ENCODE measurements at regions not wholly inside any gene's neighbourhood (a gene's known extent, or its start where the extent isn't known, plus 50 kb on each side); places are given as distances from the start of the nearest gene placed in this dataset.
"Not testable (repeated sequence)": the region's sequence is repeated elsewhere in the genome, so short reads cannot be mapped to it uniquely, and the experiment has no call there.

GRCh38 chr7:27032839-27033238 lies 63.0 kb downstream of the HOXA1 start:
- DNase-seq (ENCODE audit: low spot score): no peak

DNA sequence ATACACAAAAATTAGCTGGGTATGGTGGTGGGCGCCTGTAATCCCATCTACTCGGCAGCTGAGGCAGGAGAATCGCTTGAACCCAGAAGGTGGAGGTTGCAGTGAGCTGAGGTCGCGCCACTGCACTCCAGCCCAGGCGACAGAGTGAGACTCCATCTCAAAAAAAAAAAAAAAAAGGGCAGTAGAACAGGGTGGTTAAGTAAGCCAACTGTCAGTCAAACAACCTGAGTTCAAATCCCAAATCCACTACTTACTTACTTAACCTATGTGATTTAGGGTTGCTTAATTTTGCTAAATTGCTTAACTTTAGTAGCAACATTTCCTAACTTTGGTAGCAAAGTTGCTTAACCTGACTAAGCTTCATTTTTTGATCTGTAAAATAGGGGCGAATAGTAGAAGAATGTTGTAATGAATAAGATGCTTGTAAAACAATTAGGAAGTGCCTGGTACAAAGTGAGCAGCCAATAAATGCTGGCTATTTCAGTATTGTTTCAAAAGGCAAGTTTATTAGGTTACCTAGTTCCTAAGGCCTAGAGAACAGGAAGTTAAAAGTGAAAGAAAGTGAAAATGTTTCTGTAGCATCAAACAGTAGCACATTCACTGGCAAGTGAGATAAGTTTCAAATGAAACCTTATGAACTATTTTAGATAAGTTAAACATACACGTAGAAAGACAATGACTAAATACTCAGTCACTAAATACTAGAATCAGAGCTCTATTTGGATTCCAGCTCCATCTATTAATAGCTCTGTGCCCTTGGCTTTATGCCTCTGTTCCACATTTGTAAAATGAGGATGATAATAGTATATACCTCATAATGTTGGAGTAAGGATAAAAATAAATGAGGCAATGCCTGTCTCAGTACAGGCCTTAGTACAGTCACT lies 64.3 kb downstream of the HOXA1 start:
- DNase-seq (ENCODE audit: low spot score): peak; percentile 41

DNA sequence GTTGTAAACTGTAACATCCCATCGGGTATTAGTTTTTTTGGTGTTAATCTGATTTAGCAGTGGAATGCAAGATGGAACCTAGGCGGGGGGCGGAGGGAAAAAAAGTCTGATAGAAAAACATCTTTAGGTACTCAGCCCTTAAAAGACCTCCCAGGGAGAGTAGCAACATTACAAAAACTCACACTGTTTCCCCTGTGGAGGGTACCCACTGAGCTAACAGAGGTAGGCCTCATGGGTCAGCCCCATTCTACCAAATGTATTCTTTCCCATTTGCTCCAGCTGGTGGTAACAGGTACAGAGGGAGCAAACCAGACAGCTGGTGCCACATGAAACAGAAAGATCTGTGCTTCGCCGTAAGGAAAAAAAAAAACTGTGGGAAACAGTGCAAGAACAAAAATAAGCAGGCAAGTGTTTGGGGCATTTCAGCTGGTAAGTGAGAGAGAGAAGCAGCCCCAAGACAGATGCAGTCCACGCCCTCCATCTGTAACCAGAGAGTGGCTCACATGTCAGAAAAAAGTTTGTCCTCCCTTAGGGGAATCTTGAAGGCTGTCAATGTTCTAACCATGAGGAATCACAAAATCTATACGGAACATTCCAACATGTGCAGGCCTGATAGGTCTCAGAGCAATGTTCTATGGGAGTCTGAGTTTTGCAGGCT lies 65.3 kb downstream of the HOXA1 start:
- no peak for DNase-seq (ENCODE audit: low spot score)

DNA sequence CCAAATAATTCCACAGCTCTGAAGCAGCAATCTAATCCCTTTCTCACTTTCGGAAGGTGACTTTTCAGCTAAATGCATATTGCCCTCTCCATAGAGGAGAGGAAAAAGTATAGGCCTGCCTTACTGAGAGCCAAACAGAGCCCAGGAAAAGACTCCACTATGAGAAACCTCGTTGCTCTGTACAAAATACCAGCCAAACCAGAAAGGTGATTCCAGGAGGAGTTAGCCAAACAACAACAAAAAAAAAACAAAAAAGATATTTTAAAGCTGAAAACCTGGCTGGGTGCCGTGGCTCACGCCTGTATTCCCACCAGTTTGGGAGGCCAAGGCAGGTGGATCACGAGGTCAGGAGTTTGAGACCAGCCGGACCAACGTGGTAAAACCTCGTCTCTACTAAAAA lies 70.5 kb downstream of the HOXA1 start:
- no peak for DNase-seq (ENCODE audit: low spot score)

DNA sequence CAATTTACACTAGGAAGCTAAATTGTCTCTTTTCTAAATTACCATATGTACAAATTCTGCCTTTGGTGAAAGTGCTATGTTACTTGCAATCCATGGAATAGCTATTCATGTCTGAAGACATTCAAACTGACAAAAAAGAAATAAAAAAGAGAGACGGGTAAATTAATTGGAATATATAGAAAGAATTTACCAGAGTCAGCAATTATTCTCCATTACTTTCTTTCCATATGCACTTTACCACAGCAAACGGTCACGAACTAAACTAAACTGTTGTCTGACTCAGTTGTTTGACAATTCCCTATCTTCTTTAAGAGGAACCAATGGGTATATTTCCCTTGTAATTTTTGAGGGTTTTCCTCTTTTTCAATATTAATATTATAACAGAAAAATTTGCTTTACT lies 85.7 kb downstream of the HOXA1 start:
- no peak for DNase-seq (ENCODE audit: low spot score)

DNA sequence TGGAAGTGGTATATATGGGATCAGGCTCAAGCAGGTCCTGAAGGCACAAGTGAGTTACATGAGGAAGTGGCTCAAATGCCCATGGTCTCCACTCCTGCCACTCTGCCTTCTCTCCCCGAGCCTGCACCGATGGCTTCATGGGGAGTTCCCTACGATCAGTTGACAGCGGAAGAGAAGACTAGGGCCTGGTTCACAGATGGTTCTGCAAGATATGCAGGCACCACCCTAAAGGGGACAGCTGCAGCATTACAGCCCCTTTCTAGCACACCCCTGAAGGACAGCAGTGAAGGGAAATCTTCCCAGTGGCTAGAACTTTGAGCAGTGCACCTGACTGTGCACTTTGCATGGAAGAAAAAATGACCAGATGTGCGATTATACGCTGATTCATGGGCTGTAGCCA lies 95.3 kb downstream of the HOXA1 start:
- no peak for DNase-seq (ENCODE audit: low spot score)

DNA sequence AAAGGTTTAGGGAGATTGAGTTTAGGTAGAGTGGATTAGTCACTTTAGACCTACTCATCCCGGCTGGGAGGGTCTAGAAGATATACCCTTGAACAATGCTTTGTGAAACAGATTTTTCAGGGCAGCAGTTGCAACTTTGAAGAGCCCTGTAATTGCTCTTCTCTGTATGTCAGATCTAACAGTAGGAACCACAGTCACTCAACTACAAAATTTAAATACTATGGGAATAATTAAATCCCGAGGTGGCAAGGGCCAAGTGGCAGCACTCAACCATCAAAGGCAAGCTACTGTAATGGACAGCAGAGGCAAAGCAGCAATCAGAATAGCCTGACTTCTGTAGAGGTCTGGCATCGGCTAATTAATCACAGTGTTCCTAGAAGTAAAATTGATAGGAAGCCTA lies 97.5 kb downstream of the HOXA1 start:
- DNase-seq (ENCODE audit: low spot score): not testable (repeated sequence)

DNA sequence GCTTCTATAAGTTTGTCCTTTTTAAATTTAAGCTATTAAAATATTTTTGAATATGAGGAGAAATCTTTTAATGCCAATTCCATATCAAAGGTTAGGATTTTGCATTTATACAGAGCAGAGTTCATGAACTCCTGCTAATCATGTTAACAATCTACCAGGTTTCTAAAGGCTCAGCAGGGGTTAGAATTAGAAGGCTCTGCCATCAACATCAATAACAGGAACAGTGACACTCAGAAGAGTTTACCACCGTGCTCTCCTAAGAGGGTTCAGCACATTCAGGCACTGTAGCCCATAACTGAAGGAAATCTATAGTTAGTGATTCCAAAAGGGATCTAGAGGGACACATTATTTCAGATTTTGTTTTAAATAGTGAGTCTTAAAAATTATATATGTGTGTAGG lies 100.1 kb downstream of the HOXA1 start:
- no peak for DNase-seq (ENCODE audit: low spot score)

DNA sequence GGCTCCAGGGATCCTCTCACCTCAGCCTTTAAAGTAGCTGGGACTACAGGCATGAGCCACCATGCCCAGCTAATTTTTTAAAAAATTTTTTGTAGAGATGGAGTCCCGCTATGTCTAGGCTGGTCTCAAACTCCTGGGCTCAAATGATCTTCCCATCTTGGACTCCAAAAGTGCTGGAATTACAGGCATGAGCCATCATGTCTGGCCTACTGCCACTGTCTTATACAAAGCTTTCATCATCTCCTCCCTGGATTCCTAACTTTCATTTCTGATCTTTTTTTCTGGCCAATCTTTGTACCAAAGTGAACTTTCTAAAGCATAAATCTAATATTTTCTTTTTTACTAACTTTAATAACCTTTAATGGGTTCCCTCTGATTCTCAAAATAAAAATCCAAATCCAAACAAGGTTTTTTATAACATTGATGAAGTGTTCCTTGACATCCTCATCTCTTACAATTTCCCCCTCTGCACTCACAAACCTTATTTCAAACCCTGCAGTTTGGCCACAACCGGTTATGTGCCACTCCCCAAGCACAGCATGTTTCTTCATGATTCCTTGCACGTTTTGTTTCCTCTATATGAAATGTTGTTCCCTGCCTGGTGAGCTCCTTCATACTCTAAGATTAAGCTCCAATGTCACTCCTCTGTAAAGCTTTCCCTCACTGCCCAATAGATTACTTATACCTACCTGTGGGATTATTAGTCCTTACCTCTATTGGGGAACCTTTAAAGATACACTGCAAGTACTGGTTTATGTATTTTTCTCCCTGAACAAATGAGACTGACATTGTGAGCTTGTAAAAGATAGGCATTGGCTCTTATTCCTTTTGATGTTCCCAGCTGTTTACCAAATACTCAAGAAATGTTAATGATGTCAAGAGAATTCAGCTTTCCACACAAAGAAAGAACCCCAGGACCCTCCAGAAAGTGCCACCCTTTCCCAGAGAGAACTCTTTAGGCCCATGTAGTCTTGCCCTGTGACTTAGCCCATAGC lies 101.7 kb downstream of the HOXA1 start:
- DNase-seq (ENCODE audit: low spot score): no peak

GRCh38 chr7:26992670-26993069 lies 103.1 kb downstream of the HOXA1 start:
- no peak for DNase-seq (ENCODE audit: low spot score)

DNA sequence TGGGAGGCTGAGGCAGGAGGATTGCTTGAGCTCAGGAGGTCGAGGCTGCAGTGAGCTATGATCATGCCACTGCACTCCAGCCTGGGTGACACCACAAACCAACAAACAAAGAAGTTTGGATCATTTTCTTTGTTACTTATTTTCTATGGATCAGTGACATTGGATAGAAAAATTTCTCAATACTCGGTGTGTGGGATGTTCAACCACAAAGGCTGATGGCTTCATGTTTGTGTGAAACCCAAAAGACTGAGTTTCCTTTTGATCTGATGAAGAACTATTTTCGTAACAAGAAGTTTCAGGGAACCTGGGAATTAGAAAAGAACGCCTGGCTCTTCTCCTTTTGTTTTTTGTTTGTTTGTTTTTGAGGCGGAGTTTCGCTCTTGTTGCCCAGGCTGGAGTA lies 104.0 kb downstream of the HOXA1 start:
- DNase-seq (ENCODE audit: low spot score): no peak

DNA sequence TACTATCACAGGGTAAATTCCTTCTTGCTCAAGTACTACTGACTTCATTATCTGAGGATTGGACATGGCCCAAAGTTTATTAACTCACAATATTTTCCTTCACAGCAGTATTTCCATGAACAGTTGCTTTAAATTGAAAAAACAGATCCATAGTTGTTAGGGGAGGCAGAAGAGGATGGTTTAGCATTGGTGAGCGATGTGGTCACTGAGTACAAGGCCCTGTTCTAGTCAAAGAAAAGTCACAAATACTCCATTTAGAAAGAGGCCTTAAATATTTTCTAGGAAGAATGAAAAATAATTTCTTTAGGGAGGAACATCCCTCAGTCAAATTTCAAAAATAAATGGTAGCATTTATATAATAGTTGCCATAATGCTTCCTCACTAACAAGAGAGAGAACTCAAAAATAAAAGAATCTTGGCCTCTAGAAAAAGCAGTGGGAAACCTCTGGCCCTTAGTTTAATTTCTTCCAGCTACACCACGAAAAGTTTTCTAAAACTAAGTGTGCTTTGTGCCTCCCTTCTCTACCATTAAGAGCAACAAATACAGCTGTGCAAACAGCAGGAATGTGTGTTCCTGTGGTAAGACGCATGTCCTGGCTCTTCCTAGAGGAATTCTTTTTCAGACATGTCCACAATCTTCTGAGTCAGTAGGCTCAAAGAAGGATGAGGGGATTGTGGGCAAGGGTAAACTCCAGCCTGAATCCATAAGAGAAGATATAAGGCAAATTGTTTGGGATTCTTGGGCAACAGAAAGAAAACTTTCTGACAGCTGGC lies 105.7 kb downstream of the HOXA1 start:
- no peak for DNase-seq (ENCODE audit: low spot score)

DNA sequence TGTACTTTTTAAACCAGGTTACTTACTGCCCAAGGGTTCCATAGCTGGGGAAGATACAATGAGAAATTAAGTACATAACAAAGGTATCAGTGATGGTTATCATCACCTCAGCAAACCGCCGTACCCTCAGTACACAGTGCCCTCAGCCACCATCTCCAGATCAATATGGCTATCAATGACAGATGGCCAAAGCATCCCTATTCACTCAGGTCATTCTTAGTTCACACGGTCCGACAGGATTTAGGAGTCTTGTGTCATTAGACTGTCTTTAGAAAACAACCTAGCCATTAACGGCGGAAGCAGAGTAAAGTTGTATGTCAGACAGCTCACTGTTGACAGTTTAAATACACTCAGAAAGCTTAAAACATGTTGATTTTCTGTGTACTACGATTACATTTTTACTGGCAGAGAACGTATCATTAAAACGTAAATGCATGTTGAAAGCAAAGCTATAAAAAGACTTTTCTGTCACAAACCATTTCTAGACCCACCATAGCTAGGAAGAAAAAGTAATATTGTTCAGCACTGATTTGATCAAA lies 106.9 kb downstream of the HOXA1 start:
- no peak for DNase-seq (ENCODE audit: low spot score)

DNA sequence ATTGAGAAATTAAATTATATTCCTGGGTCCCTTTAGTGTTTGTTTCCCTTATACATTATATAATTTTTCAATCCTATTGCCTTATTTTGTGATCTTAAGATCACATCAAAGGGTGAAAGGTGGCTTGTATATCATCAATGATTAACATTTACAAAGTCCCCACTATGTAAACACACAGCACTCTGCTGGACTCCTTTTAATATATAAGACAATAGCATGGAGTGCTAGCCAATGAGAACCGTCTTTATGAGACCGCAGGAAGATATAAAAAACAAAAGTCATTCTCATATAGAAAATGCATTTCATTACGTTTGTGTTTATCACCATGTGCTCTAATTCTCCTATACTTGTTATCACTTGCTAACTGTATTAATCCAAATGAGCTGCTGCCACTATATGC lies 108.5 kb downstream of the HOXA1 start:
- no peak for DNase-seq (ENCODE audit: low spot score)

DNA sequence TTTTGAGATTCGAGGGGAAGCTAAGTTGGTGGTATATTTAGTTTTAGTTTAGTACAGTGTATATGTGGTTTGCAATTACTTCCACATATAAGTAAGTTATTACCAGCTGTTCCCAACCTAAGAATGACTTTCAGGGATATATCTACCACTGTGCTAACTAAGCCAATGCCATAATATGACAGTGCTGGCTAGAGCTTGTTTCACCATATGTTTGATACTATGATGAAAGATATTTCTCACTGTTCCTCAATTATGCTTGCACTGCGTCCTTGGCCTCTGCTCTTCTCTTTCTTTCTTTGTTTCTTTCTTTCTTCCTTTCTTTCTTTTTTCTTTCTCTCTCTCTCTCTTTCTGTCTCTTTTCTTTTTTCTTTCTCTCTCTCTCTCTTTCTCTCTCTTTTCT lies 113.8 kb upstream of the SKAP2 start:
- no peak for DNase-seq (ENCODE audit: low spot score)

GRCh38 chr7:26976840-26977239 lies 112.5 kb upstream of the SKAP2 start:
- no peak for DNase-seq (ENCODE audit: low spot score)

DNA sequence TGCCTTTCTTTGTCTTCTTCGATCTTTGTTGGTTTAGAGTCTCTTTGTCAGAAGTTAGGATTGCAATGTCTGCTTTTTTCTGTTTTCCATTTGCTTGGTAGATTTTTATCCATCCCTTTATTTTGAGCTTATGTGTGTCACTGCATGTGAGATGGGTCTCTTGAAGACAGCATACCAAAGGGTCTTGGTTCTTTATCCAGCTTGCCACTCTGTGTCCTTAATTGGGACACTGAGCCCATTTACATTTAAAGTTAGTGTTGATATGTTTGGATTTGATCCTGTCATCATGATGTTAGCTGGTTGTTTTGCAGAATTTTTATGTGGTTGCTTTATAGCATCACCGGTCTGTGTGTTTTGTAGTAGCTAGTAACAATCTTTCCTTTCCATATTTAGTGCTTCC lies 107.5 kb upstream of the SKAP2 start:
- not testable (repeated sequence) for DNase-seq (ENCODE audit: low spot score)

DNA sequence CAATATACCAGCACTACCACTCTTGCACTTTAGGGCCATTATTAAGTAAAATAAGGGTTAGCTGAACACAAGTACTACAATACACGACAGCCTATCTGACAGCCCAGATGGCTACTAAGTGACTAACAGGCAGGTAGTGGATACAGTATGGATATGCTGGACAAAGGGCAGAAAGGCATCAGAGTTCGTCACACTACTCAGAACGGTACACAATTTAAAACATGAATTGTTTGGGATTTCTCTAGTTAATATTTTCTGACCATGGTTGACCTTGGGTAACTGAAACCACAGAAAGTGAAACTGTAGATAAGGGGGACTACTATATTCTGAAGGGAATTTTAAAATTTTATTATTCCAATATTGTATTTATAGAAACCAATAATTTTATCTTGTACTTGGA lies 101.3 kb upstream of the SKAP2 start:
- DNase-seq (ENCODE audit: low spot score): no peak

GRCh38 chr7:26964156-26964808 lies 99.9 kb upstream of the SKAP2 start:
- peak; percentile 25 for DNase-seq (ENCODE audit: low spot score)

DNA sequence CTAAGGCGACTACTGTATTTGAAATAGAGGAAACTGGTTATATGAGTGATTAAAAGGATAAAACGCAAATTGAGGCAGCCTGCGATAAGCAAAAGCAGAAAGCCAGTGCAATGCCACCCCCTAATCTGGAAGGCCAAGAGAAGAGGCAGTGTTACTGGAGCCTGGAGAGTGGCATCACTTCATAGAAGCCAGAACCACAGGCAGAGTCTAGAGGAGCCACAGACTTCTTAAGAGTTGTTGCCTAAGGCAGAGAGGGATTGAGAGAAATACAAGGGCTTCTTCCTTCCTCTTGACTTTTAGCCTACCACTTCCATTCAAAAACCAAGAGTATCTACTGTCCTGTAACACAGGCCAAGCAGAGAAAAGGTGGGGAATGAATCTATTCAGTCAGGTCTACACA lies 94.9 kb upstream of the SKAP2 start:
- no peak for DNase-seq (ENCODE audit: low spot score)

DNA sequence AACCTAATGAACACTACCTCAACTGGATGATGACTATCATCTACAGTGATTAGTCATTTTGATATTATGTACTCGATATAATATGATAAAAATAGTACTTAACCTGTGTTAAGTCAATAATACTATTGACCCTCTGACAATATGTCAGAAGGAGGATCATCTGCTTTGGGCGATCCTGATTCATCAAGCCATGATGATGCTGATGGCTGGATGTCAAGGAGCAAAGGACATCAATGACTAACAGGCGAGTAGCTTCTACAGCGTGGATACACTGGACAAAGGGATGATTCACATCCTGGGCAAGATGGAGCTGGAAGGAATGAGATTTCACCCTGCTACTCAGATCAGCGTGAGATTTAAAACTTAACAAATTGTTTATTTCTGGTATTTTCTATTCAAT lies 94.4 kb upstream of the SKAP2 start:
- no peak for DNase-seq (ENCODE audit: low spot score)

Measured in germinal center (tissue), 1 donor.